ENCODE measurements at regions not wholly inside any gene's neighbourhood (a gene's known extent, or its start where the extent isn't known, plus 50 kb on each side); places are given as distances from the start of the nearest gene placed in this dataset.

- TF ChIP-seq EZH2phosphoT487 (IDR thresholded peaks at IDR 0.05; ENCODE audit: insufficient read depth, low read depth) (no peak), EZH2 (IDR thresholded peaks at IDR 0.05; ENCODE audit: insufficient read depth, poor library complexity, severe bottlenecking) (no peak)
- peaks cover 51% of the 10 kb centered on the region for H3K4me1 ChIP-seq (ENCODE audit: insufficient read depth)
- DNase-seq = peak; percentile 71
- H2AFZ ChIP-seq = no peak overlapping the region
- 8 to 15% methylated on average over 3 of the region's 3 CpGs for WGBS, 2 experiments (ENCODE audit: low coverage in 1 of 2, low lambda C conversion rate in 2 of 2, missing lambda C conversion rate in 2 of 2)
- no peaks in the 10 kb centered on the region for H4K20me1 ChIP-seq (ENCODE audit: insufficient read depth)
- H3K9me3 ChIP-seq (ENCODE audit: low read depth) = no peaks in the 10 kb centered on the region
- H3K9ac ChIP-seq = no peak overlapping the region
- H3F3A ChIP-seq (ENCODE audit: insufficient read depth) = peaks cover 37% of the 10 kb centered on the region
- no peaks in the 10 kb centered on the region for H3K27me3 ChIP-seq (replicated peaks; ENCODE audit: insufficient read depth)
- H3K36me3 ChIP-seq (ENCODE audit: low read depth) = no peaks in the 10 kb centered on the region
- H3K9me2 ChIP-seq (ENCODE audit: insufficient read depth) = no peaks in the 10 kb centered on the region
- H3K4me2 ChIP-seq (ENCODE audit: unreplicated experiment) = peak overlapping the region; percentile 62
- H3K4me3 ChIP-seq = peak overlapping the region; percentile 28
- in situ Hi-C loops (cut with MboI) = no loop called here
- no peaks in the 10 kb centered on the region for H3K79me2 ChIP-seq (ENCODE audit: insufficient read depth)
- peak overlapping the region; percentile 66 for H3K27ac ChIP-seq
These were observed 437.7 kb downstream of the IRS2 start for GRCh38 chr13:109348519-109349258.

GRCh38 chr13:109346060-109346459 is 440.3 kb downstream of the IRS2 start:
- no peak for TF ChIP-seq EZH2 (IDR thresholded peaks at IDR 0.05; ENCODE audit: insufficient read depth, poor library complexity, severe bottlenecking)
- no peak for TF ChIP-seq EZH2phosphoT487 (IDR thresholded peaks at IDR 0.05; ENCODE audit: insufficient read depth, low read depth)
- no peaks in the 10 kb centered on the region for H4K20me1 ChIP-seq (ENCODE audit: insufficient read depth)
- H3K9me2 ChIP-seq (ENCODE audit: insufficient read depth) = no peaks in the 10 kb centered on the region
- no peak overlapping the region for H3K27ac ChIP-seq
- no peak overlapping the region for H2AFZ ChIP-seq
- DNase-seq = no peak
- H3K4me2 ChIP-seq (ENCODE audit: unreplicated experiment) = peak overlapping the region; percentile 56
- no peak overlapping the region for H3K4me3 ChIP-seq
- H3K4me1 ChIP-seq (ENCODE audit: insufficient read depth) = peaks cover 51% of the 10 kb centered on the region
- H3K9me3 ChIP-seq (ENCODE audit: low read depth) = no peaks in the 10 kb centered on the region
- in situ Hi-C loops (cut with MboI) = no loop called here
- no peak overlapping the region for H3K9ac ChIP-seq
- H3K27me3 ChIP-seq (replicated peaks; ENCODE audit: insufficient read depth) = no peaks in the 10 kb centered on the region
- H3K79me2 ChIP-seq (ENCODE audit: insufficient read depth) = no peaks in the 10 kb centered on the region
- peaks cover 37% of the 10 kb centered on the region for H3F3A ChIP-seq (ENCODE audit: insufficient read depth)
- H3K36me3 ChIP-seq (ENCODE audit: low read depth) = no peaks in the 10 kb centered on the region
- 54 to 56% methylated on average over 2 of the region's 2 CpGs for WGBS, 2 experiments (ENCODE audit: low coverage in 1 of 2, low lambda C conversion rate in 2 of 2, missing lambda C conversion rate in 2 of 2)

GRCh38 chr13:109345433-109345941 is 440.9 kb downstream of the IRS2 start:
- H3K79me2 ChIP-seq (ENCODE audit: insufficient read depth) = no peaks in the 10 kb centered on the region
- peak overlapping the region; percentile 38; the same call in 1 of the 2 replicates for H2AFZ ChIP-seq
- H3F3A ChIP-seq (ENCODE audit: insufficient read depth) = peaks cover 34% of the 10 kb centered on the region
- no peak for TF ChIP-seq EZH2 (IDR thresholded peaks at IDR 0.05; ENCODE audit: insufficient read depth, poor library complexity, severe bottlenecking)
- no peak for TF ChIP-seq EZH2phosphoT487 (IDR thresholded peaks at IDR 0.05; ENCODE audit: insufficient read depth, low read depth)
- no peaks in the 10 kb centered on the region for H4K20me1 ChIP-seq (ENCODE audit: insufficient read depth)
- H3K27ac ChIP-seq = peak overlapping the region; percentile 8
- H3K9me2 ChIP-seq (ENCODE audit: insufficient read depth) = no peaks in the 10 kb centered on the region
- no peak overlapping the region for H3K4me3 ChIP-seq
- no peaks in the 10 kb centered on the region for H3K36me3 ChIP-seq (ENCODE audit: low read depth)
- peaks cover 51% of the 10 kb centered on the region for H3K4me1 ChIP-seq (ENCODE audit: insufficient read depth)
- no peak overlapping the region for H3K9ac ChIP-seq
- no peaks in the 10 kb centered on the region for H3K27me3 ChIP-seq (replicated peaks; ENCODE audit: insufficient read depth)
- peak; percentile 55 for DNase-seq
- in situ Hi-C loops (cut with MboI) = no loop called here
- H3K4me2 ChIP-seq (ENCODE audit: unreplicated experiment) = peak overlapping the region; percentile 56
- whole genome bisulfite sequencing, 2 experiments (ENCODE audit: low coverage in 1 of 2, low lambda C conversion rate in 2 of 2, missing lambda C conversion rate in 2 of 2) = 45% methylated on average over 5 of the region's 5 CpGs
- no peaks in the 10 kb centered on the region for H3K9me3 ChIP-seq (ENCODE audit: low read depth)

GRCh38 chr13:109344552-109345157 is 441.7 kb downstream of the IRS2 start:
- Histone ChIP-seq H3K27ac (peak overlapping the region; percentile 8; the same call in 1 of the 2 replicates), H3K36me3 (ENCODE audit: low read depth) (no peaks in the 10 kb centered on the region), H4K20me1 (ENCODE audit: insufficient read depth) (no peaks in the 10 kb centered on the region), H3K9me2 (ENCODE audit: insufficient read depth) (no peaks in the 10 kb centered on the region), H3K9me3 (ENCODE audit: low read depth) (no peaks in the 10 kb centered on the region), H3K4me3 (0 out of 2 replicates have a peak overlapping the region, but pooled peaks have one; percentile 10), H3F3A (ENCODE audit: insufficient read depth) (peaks cover 27% of the 10 kb centered on the region), H3K79me2 (ENCODE audit: insufficient read depth) (no peaks in the 10 kb centered on the region), H3K4me1 (ENCODE audit: insufficient read depth) (peaks cover 46% of the 10 kb centered on the region), H3K4me2 (ENCODE audit: unreplicated experiment) (peak overlapping the region; percentile 22), H2AFZ (peak overlapping the region; percentile 38), H3K27me3 (replicated peaks; ENCODE audit: insufficient read depth) (no peaks in the 10 kb centered on the region), H3K9ac (no peak overlapping the region)
- in situ Hi-C loops (cut with MboI) = no loop called here
- 39 to 41% methylated on average over 9 of the region's 9 CpGs for WGBS, 2 experiments (ENCODE audit: low coverage in 1 of 2, low lambda C conversion rate in 2 of 2, missing lambda C conversion rate in 2 of 2)
- no peak for TF ChIP-seq EZH2phosphoT487 (IDR thresholded peaks at IDR 0.05; ENCODE audit: insufficient read depth, low read depth)
- TF ChIP-seq EZH2 (IDR thresholded peaks at IDR 0.05; ENCODE audit: insufficient read depth, poor library complexity, severe bottlenecking) = no peak
- peak; percentile 62 for DNase-seq
